Activated CD4-positive, alpha-beta T cell treated with anti-CD3 and anti-CD28 coated beads, Interleukin-2, amount 10 ng/mL, durations not matched to agents 24 days and 14 days (primary cell): ENCODE measurements at regions not wholly inside any gene's neighbourhood (a gene's known extent, or its start where the extent isn't known, plus 50 kb on each side); places are given as distances from the start of the nearest gene placed in this dataset.

Source experiments
- DNase-seq: peaks from one replicate; pipeline ENCODE4 v3.0.0; 2022
- H3K27ac Mint-ChIP-seq: one replicate; pipeline ENCODE4 v1.8.0; 2022; ENCODE audit warnings: mild to moderate bottlenecking, mixed read lengths
- H3K27me3 Mint-ChIP-seq: one replicate; pipeline ENCODE4 v1.8.0; 2022; ENCODE audit warnings: mixed read lengths
- H3K36me3 Mint-ChIP-seq: one replicate; pipeline ENCODE4 v1.8.0; 2022; ENCODE audit warnings: low read depth, mild to moderate bottlenecking, mixed read lengths
- H3K4me1 Mint-ChIP-seq: one replicate; pipeline ENCODE4 v1.8.0; 2021; ENCODE audit warnings: mixed read lengths
- H3K4me3 Mint-ChIP-seq: one replicate; pipeline ENCODE4 v1.8.0; 2022; ENCODE audit warnings: mild to moderate bottlenecking, moderate library complexity, mixed read lengths
- H3K9me3 Mint-ChIP-seq: one replicate; pipeline ENCODE4 v1.8.0; 2021; ENCODE audit warnings: mixed read lengths
- intact Hi-C: fragments of 100-400 bp; cut with micrococcal nuclease; formaldehyde crosslinking; loops from one replicate; pipeline ENCODE4 v1.15.1; 2023

DNA sequence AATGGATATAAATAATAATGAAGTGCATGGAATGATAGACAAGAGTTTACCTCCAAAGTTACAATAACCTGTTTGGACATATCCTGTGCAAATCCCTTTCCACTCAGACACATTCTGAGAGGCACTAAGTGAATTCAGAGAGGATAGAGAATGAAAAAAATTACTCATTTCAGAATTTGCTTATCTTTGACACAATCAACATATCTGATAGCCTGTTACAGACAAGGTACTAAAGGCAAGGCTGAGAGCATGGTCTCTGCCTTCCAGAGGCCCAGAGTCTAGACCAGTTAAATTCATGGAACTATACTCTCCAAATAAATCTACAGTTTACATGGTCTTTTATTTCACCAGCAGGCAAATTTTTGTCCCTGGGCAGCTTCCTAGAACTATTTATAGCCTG, 371.8 kb upstream of the PTGER4 start:
- Mint-ChIP-seq H3K27me3 (no peaks in the 10 kb centered on the region), H3K9me3 (peaks cover 17% of the 10 kb centered on the region), H3K4me3 (no peak overlapping the region), H3K36me3 (peaks cover 3% of the 10 kb centered on the region), H3K4me1 (peaks cover 9% of the 10 kb centered on the region), H3K27ac (no peak overlapping the region)
- no peak for DNase-seq
- intact Hi-C loops = loop anchor here (2.0 kb wide), 1 partner anchor 31 kb away; no protein-coding TSS in a partner anchor

DNA sequence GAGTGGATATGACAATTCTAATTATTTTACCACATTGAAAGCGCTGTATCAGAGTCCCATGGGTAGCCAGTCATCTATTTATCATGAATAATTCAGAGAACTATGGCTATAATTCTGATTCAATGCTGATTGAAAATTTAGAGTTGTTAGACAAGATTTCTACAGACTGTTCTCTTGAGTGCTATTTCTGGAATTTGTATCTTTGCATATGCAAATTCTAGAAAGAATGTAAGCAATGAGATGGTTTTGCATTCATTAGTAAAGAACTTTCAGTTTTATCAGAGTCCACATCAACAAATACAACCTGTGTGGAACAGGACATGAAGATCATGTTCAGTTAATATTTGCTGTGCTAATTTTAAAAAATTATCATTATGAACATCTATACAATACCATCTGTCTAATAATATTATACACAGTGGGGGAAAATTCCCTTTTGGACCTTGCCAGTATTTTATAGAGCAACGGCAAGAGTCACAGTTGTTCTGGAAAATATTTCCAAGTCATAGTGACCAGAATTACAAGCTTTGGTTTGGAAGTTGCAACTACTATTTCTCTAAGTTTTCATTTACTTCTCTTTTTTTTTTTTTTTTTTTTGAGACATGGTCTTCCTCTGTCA, 372.7 kb upstream of the PTGER4 start:
- Mint-ChIP-seq H3K9me3 (peaks cover 18% of the 10 kb centered on the region), H3K27me3 (no peaks in the 10 kb centered on the region), H3K36me3 (peaks cover 3% of the 10 kb centered on the region), H3K27ac (no peak overlapping the region), H3K4me1 (peaks cover 9% of the 10 kb centered on the region), H3K4me3 (no peak overlapping the region)
- intact Hi-C loops = no loop called here
- DNase-seq = no peak

DNA sequence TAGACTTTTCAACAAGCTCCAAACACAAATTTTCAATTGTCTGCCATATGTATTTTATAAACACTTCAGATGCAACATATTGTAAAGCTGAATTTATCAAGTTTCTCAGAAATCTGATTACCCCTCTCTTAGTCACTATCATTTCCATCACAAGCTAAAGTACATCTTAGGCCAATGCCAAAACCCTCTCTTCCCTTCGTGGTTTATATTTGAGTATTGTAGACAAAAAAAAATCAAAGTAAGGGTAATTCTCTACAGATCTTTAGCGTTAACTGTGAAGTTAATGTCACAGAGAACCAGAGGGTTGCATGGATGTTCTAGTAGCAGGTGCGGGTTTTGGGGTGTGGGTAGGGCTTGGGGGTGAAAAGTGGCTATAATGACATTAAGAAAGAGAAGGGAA, 387.7 kb upstream of the PTGER4 start:
- Mint-ChIP-seq H3K27me3 (no peaks in the 10 kb centered on the region), H3K4me3 (no peak overlapping the region), H3K4me1 (peaks cover 8% of the 10 kb centered on the region), H3K36me3 (peaks cover 5% of the 10 kb centered on the region), H3K9me3 (peaks cover 12% of the 10 kb centered on the region), H3K27ac (no peak overlapping the region)
- intact Hi-C loops = loop anchor here (2.0 kb wide), 1 partner anchor 13 kb away; no protein-coding TSS in a partner anchor
- no peak for DNase-seq

DNA sequence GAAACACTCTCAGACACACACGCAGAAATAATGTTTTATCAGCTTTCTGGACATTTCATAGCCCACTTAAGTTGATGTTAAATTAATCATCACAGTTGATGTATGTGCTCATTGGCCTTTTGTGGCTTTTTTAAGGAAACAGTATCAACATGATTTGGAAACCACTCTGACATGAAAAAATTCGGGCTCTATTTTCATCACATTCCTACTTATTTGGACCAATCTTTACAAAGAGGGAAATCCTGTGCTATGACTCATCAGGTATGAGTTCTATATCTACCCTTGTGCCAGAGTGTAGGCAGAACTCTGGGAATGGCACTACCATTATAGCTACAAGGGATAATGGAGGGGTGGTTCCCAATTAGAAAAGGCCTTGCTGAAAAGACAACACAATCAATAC, 388.4 kb upstream of the PTGER4 start:
- intact Hi-C loops = no loop called here
- no peaks in the 10 kb centered on the region for H3K27me3 Mint-ChIP-seq
- peaks cover 12% of the 10 kb centered on the region for H3K9me3 Mint-ChIP-seq
- peaks cover 5% of the 10 kb centered on the region for H3K36me3 Mint-ChIP-seq
- no peak overlapping the region for H3K27ac Mint-ChIP-seq
- peaks cover 8% of the 10 kb centered on the region for H3K4me1 Mint-ChIP-seq
- H3K4me3 Mint-ChIP-seq = no peak overlapping the region
- no peak for DNase-seq

DNA sequence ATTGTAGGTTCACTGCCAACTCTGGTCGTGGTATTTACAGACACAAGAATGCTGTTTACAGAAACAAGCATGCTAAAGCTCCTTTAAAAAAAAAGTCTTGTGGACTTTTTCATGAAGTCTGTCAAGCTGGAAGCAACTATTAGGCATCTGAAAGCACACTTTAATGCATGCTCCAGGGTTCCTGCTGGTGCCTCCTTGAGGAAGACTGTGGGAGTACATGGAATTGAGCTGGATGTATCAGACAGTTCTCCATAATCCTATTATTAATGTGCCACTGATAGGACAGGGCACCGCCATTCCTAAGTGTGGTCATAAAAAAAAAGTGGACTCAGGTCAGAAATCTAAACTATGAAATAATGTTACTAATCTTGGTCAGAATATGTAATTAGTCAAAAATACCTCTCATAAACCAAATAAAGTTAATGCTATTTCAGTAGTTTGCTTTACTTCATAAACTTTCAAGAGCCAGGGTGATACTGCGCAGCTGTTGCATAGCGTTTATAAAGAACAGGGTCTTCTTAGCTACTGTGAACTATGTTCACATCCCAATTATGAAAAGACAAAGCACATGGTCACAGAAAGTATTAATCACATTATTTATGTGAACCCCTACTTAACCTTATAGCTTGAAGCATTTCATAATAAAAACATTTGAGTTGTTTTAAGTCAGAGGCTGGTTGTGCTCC, 390.8 kb upstream of the PTGER4 start:
- Mint-ChIP-seq H3K9me3 (peaks cover 24% of the 10 kb centered on the region), H3K4me3 (no peak overlapping the region), H3K27me3 (no peaks in the 10 kb centered on the region), H3K4me1 (peaks cover 8% of the 10 kb centered on the region), H3K36me3 (peaks cover 5% of the 10 kb centered on the region), H3K27ac (no peak overlapping the region)
- intact Hi-C loops = no loop called here
- DNase-seq = no peak

DNA sequence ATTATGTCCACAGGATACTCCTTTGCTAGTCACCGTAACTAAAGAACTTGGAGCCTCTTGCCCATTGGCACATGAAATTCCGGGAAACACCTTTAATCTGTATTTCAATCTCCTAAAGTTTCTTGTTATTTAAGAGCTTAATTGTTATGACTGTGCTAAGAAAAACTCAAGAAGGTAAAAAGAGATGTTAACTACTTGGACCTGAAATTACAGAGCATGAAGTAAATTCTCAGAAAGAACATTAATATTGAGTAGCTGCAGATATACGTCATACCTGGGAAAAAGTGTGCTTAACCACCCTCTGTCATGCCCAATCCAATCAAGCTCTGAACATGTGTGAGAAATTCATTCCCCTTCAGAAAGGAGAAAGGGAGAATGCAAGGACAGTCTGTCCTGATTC, 394.9 kb upstream of the PTGER4 start:
- peaks cover 3% of the 10 kb centered on the region for H3K36me3 Mint-ChIP-seq
- H3K4me1 Mint-ChIP-seq = no peaks in the 10 kb centered on the region
- no peak overlapping the region for H3K4me3 Mint-ChIP-seq
- DNase-seq = no peak
- intact Hi-C loops = no loop called here
- H3K9me3 Mint-ChIP-seq = peaks cover 21% of the 10 kb centered on the region
- no peaks in the 10 kb centered on the region for H3K27me3 Mint-ChIP-seq
- H3K27ac Mint-ChIP-seq = no peak overlapping the region

DNA sequence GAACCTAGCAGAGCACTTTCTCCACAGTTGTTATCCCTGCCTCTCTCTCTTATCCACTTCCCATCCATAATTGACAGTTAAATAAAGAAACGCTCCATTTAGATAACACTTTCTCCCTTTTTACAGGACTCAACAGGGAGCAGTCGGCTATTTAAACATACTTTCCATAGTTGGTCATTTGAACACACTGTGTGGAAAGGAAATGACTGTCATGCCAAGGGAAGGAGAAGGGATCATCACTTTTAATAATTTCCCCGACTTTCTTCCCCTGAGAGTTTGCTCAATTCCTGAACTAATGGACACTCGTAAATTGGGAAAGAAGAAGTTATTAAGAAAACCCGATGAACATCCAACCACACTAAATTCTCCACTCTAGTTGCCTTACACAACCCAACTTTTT, 400.8 kb upstream of the PTGER4 start:
- H3K36me3 Mint-ChIP-seq = peaks cover 9% of the 10 kb centered on the region
- H3K27me3 Mint-ChIP-seq = no peaks in the 10 kb centered on the region
- no peak overlapping the region for H3K4me3 Mint-ChIP-seq
- peaks cover 17% of the 10 kb centered on the region for H3K9me3 Mint-ChIP-seq
- no peak overlapping the region for H3K27ac Mint-ChIP-seq
- no peak for DNase-seq
- intact Hi-C loops = loop anchor here (2.0 to 5.0 kb wide), 2 partner anchors 14 to 37 kb away; no protein-coding TSS in a partner anchor
- H3K4me1 Mint-ChIP-seq = peaks cover 42% of the 10 kb centered on the region

DNA sequence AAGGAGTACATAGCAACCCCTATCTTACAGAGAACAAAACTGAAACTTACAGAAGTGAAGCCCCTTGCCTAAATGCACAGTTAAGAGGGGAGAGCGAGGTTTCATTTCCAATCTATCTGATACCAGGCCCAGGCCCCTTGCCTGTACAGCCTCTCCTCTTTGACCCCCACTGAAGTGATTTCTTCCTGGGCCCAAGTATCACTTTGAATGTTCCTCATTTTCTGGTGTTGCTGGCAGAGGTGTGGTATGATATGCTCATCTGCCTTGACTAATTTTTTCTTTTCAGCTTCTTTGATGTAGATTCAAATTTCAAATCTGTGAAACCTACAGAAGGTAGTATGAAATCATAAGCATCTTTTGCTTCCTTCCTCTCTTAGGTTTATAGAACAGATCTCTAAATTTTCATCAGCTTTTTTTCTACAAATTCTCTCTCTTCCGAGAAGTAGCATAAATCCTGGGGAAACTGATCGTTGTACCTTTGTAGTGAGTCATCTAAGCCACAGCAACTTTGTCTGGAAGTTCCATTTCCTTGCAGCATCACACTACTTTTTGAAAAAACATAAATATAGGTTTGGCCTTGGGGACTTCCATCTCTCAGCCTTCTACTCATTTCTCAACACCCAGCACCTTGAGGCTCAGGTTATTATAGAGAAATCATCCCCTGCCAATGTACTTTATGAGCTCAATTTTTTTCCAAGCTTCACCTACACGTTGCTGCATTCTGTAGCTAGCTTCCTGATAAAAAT, 402.4 kb upstream of the PTGER4 start:
- H3K36me3 Mint-ChIP-seq = peaks cover 15% of the 10 kb centered on the region
- peaks cover 43% of the 10 kb centered on the region for H3K4me1 Mint-ChIP-seq
- H3K27ac Mint-ChIP-seq = peak overlapping the region; percentile 96
- intact Hi-C loops = loop anchor here (1.0 to 5.0 kb wide), 15 partner anchors 19 to 412 kb away; partner anchors contain the start of gene PTGER4
- H3K27me3 Mint-ChIP-seq = no peaks in the 10 kb centered on the region
- peak; percentile 77 for DNase-seq
- peak overlapping the region; percentile 72 for H3K4me3 Mint-ChIP-seq
- H3K9me3 Mint-ChIP-seq = peaks cover 22% of the 10 kb centered on the region

DNA sequence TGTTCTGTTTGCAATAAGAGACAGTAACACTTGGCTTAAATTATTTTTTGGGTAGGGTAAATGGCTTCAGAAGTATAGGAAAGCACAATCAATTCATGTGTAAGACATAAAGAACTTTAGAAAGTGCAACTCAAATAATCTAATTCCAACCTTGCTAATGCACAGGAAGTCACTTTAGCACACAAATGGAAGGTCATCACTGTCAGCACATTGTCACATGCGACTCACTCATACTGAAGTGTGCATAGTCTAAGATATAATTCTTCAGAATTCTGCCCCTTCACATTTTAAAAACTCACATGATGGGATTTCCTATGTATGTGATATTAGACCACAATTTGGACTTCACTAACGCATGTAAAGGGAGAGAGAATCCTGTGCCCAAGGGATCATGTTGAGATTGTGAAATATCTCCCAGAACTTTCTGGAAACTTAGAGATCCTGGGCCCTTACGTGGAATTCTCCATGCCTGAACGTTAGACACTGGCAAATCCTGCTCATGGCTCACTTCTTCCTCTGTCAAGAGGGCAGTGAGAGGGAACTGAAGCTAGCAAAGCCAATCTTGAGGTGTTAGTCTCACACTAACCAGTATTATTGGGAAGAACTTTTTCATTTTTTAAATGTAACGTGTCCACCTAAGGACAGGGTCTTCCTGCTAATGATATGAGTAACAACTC, 403.2 kb upstream of the PTGER4 start:
- Mint-ChIP-seq H3K9me3 (peaks cover 28% of the 10 kb centered on the region), H3K27me3 (no peaks in the 10 kb centered on the region), H3K27ac (peak overlapping the region; percentile 96), H3K4me3 (peak overlapping the region; percentile 72), H3K36me3 (peaks cover 15% of the 10 kb centered on the region), H3K4me1 (peaks cover 45% of the 10 kb centered on the region)
- intact Hi-C loops = loop anchor here (1.0 to 5.0 kb wide), 15 partner anchors 18 to 413 kb away; partner anchors contain the start of gene PTGER4
- peak; percentile 60 for DNase-seq

DNA sequence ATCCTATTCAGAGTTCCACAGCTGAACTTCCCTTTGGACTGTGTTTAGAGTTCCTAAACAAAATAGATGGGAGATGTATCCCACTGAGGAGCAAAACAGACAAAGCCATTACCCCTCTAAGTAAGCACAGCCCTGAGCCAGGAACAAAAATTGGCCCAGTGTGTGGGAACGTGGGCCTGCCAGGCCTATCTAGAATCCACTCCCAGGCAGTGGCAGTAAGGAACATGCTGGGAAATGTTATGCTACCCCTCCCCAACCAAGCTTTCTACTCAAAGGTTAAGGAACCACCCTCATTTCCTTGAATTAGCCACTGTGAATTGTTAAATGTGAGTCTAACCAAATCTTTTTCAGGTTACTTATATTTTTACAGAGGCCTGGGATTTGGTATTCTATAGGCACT, 405.1 kb upstream of the PTGER4 start:
- no peak overlapping the region for H3K4me3 Mint-ChIP-seq
- peaks cover 24% of the 10 kb centered on the region for H3K9me3 Mint-ChIP-seq
- H3K36me3 Mint-ChIP-seq = peaks cover 11% of the 10 kb centered on the region
- peaks cover 59% of the 10 kb centered on the region for H3K4me1 Mint-ChIP-seq
- intact Hi-C loops = no loop called here
- no peak for DNase-seq
- no peaks in the 10 kb centered on the region for H3K27me3 Mint-ChIP-seq
- no peak overlapping the region for H3K27ac Mint-ChIP-seq

DNA sequence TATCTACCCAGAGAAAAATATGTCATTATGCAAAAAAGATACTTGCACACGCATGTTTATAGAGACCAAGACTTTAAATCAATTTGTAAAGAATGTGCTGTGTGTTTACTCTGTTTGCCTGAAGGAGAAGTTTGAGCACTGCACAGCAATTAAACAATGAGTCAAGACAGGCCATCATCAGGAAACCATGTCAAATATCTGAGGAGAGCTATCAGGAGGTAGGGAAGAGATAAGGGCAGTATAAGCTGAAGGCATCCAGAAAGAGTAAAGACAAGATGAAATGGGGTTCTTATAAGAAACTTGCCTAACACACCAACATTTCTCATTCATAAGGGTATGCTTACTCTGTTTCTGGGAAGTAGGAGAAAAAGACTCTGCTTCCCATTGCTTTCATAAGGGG, 405.8 kb upstream of the PTGER4 start:
- Mint-ChIP-seq H3K36me3 (peaks cover 11% of the 10 kb centered on the region), H3K9me3 (peaks cover 24% of the 10 kb centered on the region), H3K27ac (peak overlapping the region; percentile 46), H3K4me1 (peaks cover 59% of the 10 kb centered on the region), H3K4me3 (no peak overlapping the region), H3K27me3 (no peaks in the 10 kb centered on the region)
- intact Hi-C loops = no loop called here
- DNase-seq = peak; percentile 3

DNA sequence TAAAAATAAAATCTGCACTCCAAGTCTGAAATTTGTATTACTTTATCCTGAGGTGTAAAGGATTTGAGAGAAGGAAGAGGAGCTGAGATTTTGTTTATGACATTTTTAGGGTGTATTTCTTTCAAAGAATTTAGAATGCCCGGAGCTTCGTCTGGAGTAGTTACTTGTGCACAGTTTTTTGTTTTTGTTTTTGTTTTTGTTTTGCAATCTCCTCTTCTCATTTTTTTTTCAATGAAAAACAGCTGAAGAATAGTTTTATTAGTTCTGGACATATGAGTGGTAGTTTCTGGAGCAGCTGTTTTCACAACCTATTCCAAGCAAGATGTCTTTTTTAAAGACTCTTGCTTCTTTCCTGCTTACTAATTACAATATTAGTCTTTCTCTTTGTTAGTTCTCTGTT, 408.2 kb upstream of the PTGER4 start:
- peaks cover 11% of the 10 kb centered on the region for H3K36me3 Mint-ChIP-seq
- peaks cover 36% of the 10 kb centered on the region for H3K4me1 Mint-ChIP-seq
- DNase-seq = no peak

DNA sequence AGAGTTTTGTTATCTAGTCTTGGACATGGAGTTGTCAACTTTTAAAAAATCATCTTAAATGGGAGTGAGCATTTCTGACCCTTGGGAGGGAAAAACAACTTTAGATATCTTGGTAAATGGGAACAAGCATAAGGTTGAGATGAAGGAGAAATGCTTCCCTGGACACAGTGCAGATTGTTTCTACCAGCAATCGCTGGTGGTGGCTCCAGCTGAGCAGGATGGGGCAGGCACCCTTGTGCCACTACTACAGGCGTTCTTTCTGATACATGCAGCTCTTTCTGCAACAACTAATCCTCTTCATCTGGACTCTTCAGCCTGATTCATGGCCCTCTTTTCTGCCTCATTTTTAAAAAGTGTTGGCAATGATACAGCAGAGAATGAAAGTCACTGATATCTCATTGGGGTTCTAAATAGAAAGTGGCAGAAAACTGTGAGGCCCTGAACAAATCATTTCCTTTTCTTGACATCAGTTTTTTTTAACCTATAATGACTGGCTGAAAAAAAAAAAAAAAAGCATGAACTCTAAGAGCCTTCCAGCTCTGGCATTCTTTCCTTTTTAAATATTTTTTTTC, 409.4 kb upstream of the PTGER4 start:
- no peak for DNase-seq
- peaks cover 25% of the 10 kb centered on the region for H3K4me1 Mint-ChIP-seq
- H3K4me3 Mint-ChIP-seq = peak overlapping the region; percentile 18
- H3K9me3 Mint-ChIP-seq = peaks cover 25% of the 10 kb centered on the region
- peaks cover 9% of the 10 kb centered on the region for H3K36me3 Mint-ChIP-seq
- intact Hi-C loops = no loop called here
- H3K27ac Mint-ChIP-seq = peak overlapping the region; percentile 31
- no peaks in the 10 kb centered on the region for H3K27me3 Mint-ChIP-seq

More for the DNA sequence above, 408.2 kb upstream of the PTGER4 start:
- intact Hi-C loops = no loop called here
- Mint-ChIP-seq H3K27me3 (no peaks in the 10 kb centered on the region), H3K4me3 (no peak overlapping the region), H3K9me3 (peaks cover 26% of the 10 kb centered on the region), H3K27ac (no peak overlapping the region)
